ENCODE measurements at regions not wholly inside any gene's neighbourhood (a gene's known extent, or its start where the extent isn't known, plus 50 kb on each side); places are given as distances from the start of the nearest gene placed in this dataset.

- DNase-seq (ENCODE audit: low spot score) = no peak
- in situ Hi-C loops (cut with MboI; ENCODE audit: low sequenced_read_pairs, unreplicated experiment) = no loop called here
- no peak for TF ChIP-seq CTCF (IDR thresholded peaks at IDR 0.05; ENCODE audit: borderline replicate concordance, control extremely low read depth, extremely low read depth, insufficient read depth, missing control alignments)
These were observed 118.0 kb downstream of the TBX5 start for GRCh38 chr12:114287821-114288525.

- no peak for TF ChIP-seq CTCF (IDR thresholded peaks at IDR 0.05; ENCODE audit: borderline replicate concordance, control extremely low read depth, extremely low read depth, insufficient read depth, missing control alignments)
- in situ Hi-C loops (cut with MboI; ENCODE audit: low sequenced_read_pairs, unreplicated experiment) = no loop called here
- no peak for DNase-seq (ENCODE audit: low spot score)
These were observed 119.8 kb downstream of the TBX5 start for GRCh38 chr12:114286145-114286544.

GRCh38 chr12:114285554-114285953, 120.4 kb downstream of the TBX5 start:
- no peak for DNase-seq (ENCODE audit: low spot score)
- in situ Hi-C loops (cut with MboI; ENCODE audit: low sequenced_read_pairs, unreplicated experiment) = no loop called here
- no peak for TF ChIP-seq CTCF (IDR thresholded peaks at IDR 0.05; ENCODE audit: borderline replicate concordance, control extremely low read depth, extremely low read depth, insufficient read depth, missing control alignments)

DNA sequence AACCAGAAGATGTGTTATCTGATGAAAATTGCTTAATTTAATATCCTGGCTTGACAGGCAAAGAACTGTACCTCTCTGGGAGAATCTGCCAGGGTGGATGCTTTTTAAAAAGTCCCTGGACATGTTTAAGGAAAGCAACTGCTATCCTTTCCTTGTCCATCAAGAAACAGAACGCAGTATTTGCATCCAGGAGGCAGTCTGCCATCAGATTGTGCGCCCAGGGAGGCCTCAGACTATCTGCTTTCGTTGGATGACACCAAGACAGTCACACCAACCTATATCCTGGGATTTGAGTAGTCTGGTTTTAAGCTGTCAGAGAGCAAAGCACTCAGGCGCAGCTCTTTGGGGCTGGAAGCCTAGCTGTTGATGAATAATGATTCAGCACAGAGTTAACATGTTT, 121.9 kb downstream of the TBX5 start:
- DNase-seq (ENCODE audit: low spot score) = no peak
- in situ Hi-C loops (cut with MboI; ENCODE audit: low sequenced_read_pairs, unreplicated experiment) = no loop called here
- no peak for TF ChIP-seq CTCF (IDR thresholded peaks at IDR 0.05; ENCODE audit: borderline replicate concordance, control extremely low read depth, extremely low read depth, insufficient read depth, missing control alignments)

- no peak for DNase-seq (ENCODE audit: low spot score)
- no peak for TF ChIP-seq CTCF (IDR thresholded peaks at IDR 0.05; ENCODE audit: borderline replicate concordance, control extremely low read depth, extremely low read depth, insufficient read depth, missing control alignments)
- in situ Hi-C loops (cut with MboI; ENCODE audit: low sequenced_read_pairs, unreplicated experiment) = no loop called here
These were observed 129.8 kb downstream of the TBX5 start for GRCh38 chr12:114275932-114276785.

- TF ChIP-seq CTCF (IDR thresholded peaks at IDR 0.05; ENCODE audit: borderline replicate concordance, control extremely low read depth, extremely low read depth, insufficient read depth, missing control alignments) = no peak
- in situ Hi-C loops (cut with MboI; ENCODE audit: low sequenced_read_pairs, unreplicated experiment) = no loop called here
- DNase-seq (ENCODE audit: low spot score) = no peak
These were observed 130.9 kb downstream of the TBX5 start for GRCh38 chr12:114275086-114275485.
